HG03139 (cell line): ENCODE measurements at regions not wholly inside any gene's neighbourhood (a gene's known extent, or its start where the extent isn't known, plus 50 kb on each side); places are given as distances from the start of the nearest gene placed in this dataset.

Experiments used
- ATAC-seq: cut with Tn5 transposase; IDR thresholded peaks from one replicate; pipeline ENCODE4 v1.9.1; 2021; ENCODE audit not compliant: unreplicated experiment

GRCh38 chr4:54933579-54933978 lies 191.8 kb downstream of the KDR start:
- no peak for ATAC-seq

- ATAC-seq: no peak
These were observed 195.2 kb downstream of the KDR start for GRCh38 chr4:54930226-54930625.

- ATAC-seq: no peak
These were observed 195.9 kb downstream of the KDR start for GRCh38 chr4:54929459-54929858.

- no peak for ATAC-seq
These were observed 200.5 kb downstream of the KDR start for GRCh38 chr4:54924891-54925290.

GRCh38 chr4:54915276-54915675 lies 210.1 kb downstream of the KDR start:
- ATAC-seq: no peak

GRCh38 chr4:54914781-54915180 lies 210.6 kb downstream of the KDR start:
- ATAC-seq: no peak

- ATAC-seq: no peak
These were observed 211.5 kb downstream of the KDR start for GRCh38 chr4:54913751-54914526.

- no peak for ATAC-seq
These were observed 213.2 kb downstream of the KDR start for GRCh38 chr4:54912155-54912554.

- ATAC-seq: peak; percentile 85
These were observed 215.4 kb downstream of the KDR start for GRCh38 chr4:54909961-54910360.

GRCh38 chr4:54908763-54909162 lies 216.6 kb downstream of the KDR start:
- no peak for ATAC-seq

GRCh38 chr4:54904953-54905352 lies 220.4 kb downstream of the KDR start:
- no peak for ATAC-seq

GRCh38 chr4:54902976-54903375 lies 222.4 kb downstream of the KDR start:
- ATAC-seq: no peak

- ATAC-seq: no peak
These were observed 223.1 kb downstream of the KDR start for GRCh38 chr4:54902271-54902670.

- ATAC-seq: no peak
These were observed 224.2 kb downstream of the KDR start for GRCh38 chr4:54901202-54901601.

GRCh38 chr4:54898656-54899340 lies 226.6 kb downstream of the KDR start:
- no peak for ATAC-seq

- ATAC-seq: no peak
These were observed 227.3 kb downstream of the KDR start for GRCh38 chr4:54898056-54898562.

- no peak for ATAC-seq
These were observed 227.8 kb downstream of the KDR start for GRCh38 chr4:54897590-54897989.

- ATAC-seq: no peak
These were observed 224.9 kb downstream of the KIT start for GRCh38 chr4:54882616-54883015.

GRCh38 chr4:54879576-54879975 lies 221.8 kb downstream of the KIT start:
- ATAC-seq: no peak

GRCh38 chr4:54877006-54877405 lies 219.2 kb downstream of the KIT start:
- no peak for ATAC-seq

GRCh38 chr4:54872261-54872660 lies 214.5 kb downstream of the KIT start:
- no peak for ATAC-seq

GRCh38 chr4:54863571-54864255 lies 206.0 kb downstream of the KIT start:
- ATAC-seq: no peak
